HG02759 (cell line): ENCODE measurements at regions not wholly inside any gene's neighbourhood (a gene's known extent, or its start where the extent isn't known, plus 50 kb on each side); places are given as distances from the start of the nearest gene placed in this dataset.

ENCODE experiments used
- ATAC-seq: cut with Tn5 transposase; IDR thresholded peaks from one replicate; pipeline ENCODE4 v1.9.1; 2021; ENCODE audit warnings: mild to moderate bottlenecking, moderate library complexity; ENCODE audit not compliant: unreplicated experiment

DNA sequence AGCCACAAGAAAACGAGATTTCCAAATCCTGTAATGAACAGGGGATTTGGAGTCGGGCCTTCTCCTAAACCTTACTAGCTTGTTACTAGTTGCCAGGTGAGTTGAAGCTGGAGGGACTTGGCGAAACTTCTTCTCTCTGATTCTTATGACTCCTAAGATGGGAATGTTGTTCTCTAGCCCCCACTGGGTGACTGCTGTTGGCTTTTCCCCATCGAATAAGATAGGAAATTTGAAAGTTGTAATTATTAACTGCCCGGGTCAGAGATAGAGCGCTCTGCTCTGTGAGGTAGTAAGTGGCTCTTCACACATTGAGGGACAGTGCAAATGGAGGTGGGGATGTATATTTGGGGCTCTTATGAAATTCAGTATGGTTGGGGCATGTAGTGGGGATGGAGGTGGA lies 111.2 kb upstream of the MBNL2 start:
- no peak for ATAC-seq

DNA sequence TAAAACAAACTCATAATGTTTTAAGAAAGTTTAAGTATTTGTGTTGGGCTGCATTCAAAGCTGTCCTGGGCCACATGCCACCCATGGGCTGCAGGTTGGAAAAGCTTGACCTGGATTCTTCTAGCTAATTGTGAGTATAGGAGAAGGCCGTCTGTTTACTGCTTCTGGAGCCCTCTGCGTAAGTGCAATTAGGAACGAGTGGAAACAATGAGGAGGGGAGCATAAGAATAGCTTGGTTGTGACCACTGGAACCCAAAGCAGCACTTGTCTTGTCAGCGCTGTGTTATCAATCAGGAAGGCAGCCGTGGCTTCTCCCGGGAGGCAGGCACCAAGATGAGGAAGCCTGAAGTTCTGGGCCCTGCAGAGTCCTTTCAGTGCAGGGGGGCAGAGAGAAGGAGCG lies 110.4 kb upstream of the MBNL2 start:
- no peak for ATAC-seq

DNA sequence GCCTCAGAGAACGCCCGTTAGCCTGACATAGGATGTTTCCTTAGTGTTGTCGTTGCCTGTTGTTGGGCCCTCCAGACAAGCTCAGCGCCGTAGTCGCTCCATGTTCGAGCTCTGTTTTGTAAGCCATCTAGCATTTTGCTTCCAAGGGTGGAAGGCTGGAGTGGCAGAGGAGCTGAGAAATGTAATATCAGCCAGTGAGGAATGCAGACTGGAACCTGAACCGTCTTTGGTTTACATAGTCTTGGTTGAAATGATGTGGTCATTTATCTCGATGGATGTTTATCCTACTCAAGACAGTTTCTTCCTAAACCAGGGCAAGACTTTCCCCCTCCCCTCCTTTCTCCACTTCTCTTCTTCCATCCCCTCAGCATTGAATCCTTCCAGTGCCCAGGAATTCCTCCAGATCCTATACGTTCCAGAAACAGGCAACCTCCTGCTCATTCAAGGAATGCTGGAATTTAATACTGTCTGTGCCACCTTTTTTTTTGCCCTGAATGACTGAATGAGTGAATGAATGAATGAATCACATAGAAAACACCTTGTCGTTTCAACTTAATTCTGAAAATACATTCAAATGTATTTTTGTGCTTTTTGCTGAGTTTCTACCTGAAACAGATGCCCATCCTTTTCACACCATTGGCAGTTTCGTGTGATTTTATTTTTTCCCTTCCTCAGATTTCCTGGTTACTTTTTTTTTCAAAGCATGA lies 109.5 kb upstream of the MBNL2 start:
- ATAC-seq, result no peak

DNA sequence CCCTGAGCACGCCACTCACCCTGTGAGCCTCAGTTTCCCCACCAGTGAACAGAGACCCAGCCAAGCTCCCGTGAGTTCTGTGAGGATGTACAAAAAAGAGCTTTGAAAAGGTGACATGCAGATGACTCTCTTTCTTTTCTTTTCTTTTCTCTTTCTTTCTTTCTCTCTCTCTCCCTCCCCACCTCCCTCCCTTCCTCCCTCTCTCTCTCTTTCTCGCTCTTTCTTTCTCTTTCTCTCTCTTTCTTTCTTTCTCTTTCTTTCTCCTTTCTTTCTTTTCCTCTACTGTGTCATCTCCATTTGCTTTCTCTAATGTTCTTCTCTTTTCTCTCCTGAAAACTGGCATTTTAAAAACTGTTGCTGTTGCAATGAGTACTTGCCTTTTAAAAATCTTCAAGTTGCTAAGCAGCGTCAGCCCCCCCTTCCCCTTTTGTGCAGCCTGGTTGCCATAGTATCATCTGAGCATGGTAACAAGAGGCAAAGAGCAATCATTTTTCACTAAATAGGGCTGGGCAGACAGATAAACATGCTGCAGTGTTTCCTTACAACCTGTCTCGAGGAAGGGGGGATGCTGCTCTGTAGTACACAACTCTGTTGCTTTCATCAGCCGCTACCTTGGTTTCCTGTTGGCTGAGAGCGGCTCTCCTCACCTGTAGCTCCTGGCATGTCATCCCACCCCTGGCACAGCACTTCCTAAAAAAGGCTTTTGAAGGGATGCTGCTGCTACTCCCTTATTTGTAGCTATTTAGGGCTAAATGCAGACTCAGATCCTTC lies 108.7 kb upstream of the MBNL2 start:
- no peak for ATAC-seq

DNA sequence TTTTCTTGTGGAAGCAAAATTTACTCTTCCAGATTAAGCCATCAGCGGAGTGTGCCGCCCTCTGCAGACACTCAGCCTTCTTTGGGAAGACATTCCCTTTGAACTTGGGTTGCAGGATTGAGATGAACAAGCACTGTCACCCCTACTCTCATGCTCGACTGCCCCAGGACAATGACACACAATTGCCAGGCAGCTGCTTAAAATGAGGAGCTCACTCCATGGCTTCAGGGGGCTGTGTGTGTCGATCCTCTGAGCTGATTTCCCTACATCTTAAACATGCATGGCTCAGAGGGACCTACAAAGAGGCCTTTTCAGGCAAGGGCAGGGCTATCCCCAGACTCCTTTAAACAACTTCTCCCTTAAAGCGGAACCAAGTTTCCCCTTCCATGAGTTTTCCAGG lies 107.5 kb upstream of the MBNL2 start:
- ATAC-seq, result no peak

GRCh38 chr13:97116754-97117153 lies 105.4 kb upstream of the MBNL2 start:
- peak; percentile 67 for ATAC-seq

GRCh38 chr13:97117388-97117910 lies 104.7 kb upstream of the MBNL2 start:
- ATAC-seq, result no peak

- ATAC-seq, result no peak
Measured at GRCh38 chr13:97119943-97120342, 102.2 kb upstream of the MBNL2 start.

DNA sequence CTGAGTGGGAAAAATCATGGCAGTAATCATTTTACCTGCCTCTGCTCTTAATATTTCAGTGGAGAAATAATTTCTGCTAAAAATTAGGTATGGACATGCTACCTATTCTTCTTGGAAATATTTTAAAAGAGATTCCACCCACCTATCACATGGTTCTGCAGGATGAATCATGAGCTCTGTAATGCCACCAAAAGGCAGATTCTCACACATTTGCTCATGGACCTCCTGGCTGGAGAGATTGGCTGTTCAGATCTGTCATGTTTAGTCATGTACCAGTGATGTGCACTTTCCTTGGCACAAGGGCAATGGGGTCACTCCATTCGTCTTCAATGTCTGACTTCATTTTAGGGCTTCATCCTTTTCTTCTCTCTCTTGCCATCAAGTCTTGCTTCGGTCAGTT lies 101.8 kb upstream of the MBNL2 start:
- no peak for ATAC-seq

DNA sequence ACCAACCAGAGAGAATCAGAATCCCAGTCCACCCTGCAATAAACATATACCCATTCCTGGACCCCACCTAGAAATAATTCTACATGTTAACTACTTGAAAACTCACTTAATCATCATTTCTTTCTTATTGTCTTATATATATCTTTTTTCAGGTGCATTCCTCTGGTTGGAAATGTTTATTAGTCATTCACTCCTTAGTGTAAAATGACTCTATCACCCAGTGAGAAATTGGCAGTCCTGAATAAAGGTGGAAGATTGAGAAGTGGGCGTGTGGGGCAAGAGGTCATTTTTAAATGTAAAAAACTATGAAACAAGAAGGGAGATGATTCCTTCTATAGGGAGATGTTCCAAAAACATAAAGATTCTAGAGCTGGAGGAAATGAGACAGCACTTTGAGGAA lies 101.2 kb upstream of the MBNL2 start:
- ATAC-seq, result no peak

GRCh38 chr13:97121894-97122293 lies 100.2 kb upstream of the MBNL2 start:
- no peak for ATAC-seq

- ATAC-seq, result no peak
Measured at GRCh38 chr13:97122381-97122996, 99.6 kb upstream of the MBNL2 start.

DNA sequence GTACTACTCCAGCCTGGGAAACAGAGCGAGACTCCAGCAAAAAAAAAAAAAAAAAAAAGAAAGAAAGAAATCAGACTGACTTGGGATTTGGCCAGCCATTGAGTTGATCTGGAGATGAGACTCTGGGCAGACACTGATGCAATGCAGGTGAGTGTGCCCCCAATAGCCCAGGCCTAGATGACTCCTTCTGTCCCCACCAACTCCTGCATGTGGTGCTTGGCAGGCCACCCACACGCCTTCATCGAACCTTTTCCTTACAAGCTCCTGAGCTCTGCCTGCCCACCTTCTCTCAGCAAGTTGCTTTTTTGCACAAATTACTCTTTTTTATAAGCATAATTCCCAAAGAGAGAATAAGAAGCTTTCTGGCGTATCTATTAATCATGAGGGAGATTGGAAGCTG lies 97.9 kb upstream of the MBNL2 start:
- no peak for ATAC-seq

GRCh38 chr13:97124915-97125809 lies 97.0 kb upstream of the MBNL2 start:
- peak; percentile 58 for ATAC-seq

- peak; percentile 86 for ATAC-seq
Measured at GRCh38 chr13:97125810-97126738, 96.1 kb upstream of the MBNL2 start.

DNA sequence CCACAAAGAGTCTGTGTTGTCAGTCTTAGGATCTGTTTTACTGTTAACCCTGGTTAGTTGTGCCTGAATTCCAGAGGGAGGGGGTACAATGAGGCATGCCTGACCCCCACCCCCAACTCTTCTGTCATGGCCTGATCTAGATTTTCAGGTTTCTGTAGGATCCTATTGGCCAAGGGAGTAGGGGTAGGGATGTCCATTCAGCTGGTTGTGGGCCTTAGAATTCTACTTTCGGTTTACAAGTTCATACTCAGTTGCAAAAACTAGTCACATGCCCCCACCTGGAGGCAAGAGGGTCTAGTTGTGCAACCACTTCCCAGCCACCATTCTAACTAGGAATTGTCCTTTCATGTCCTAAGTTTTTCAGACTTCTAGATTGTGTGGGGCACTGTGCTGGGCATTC lies 94.3 kb upstream of the MBNL2 start:
- no peak for ATAC-seq

GRCh38 chr13:97130190-97130589 lies 91.9 kb upstream of the MBNL2 start:
- ATAC-seq, result no peak

GRCh38 chr13:97131447-97131846 lies 90.7 kb upstream of the MBNL2 start:
- no peak for ATAC-seq

DNA sequence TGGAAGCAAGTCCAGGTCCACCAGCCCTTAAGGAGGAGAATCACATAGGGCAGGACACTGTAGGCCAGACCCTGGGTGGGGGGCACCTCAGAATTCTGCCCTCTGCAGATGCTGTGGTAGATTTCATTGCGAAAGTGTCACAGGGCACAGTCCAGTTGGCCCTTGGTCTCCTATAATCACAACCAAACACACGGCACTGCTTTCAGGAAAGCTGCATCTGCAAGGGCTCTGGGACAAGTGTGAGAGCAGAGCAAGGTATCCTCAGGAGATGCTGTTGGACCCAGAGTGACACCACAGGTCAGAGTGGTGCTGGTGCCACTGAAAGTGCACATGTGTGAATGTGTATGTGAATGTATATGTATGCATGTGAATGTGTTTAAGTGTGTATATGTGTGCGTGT lies 88.6 kb upstream of the MBNL2 start:
- ATAC-seq, result no peak

DNA sequence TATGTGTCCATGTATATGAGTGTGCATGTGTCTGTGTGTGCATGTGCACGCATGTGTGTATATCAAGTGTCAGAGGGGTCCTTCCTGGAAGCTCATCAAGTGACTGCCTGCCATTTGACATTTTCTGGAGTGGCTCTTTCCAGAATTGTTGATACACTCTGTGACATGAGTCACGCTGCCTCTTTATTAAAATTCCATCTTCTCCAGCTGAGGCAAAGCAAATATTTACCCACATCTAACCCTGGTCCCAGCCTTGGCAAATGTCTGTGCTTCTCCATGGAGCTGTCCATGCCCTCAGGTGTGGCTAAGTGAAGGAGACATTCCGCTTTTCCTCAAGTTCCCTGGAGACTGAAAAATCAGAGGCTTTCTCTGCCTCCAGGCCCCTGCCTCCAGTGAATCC lies 88.2 kb upstream of the MBNL2 start:
- no peak for ATAC-seq
